Nucleus accumbens (tissue), 56 donors: ENCODE measurements at regions not wholly inside any gene's neighbourhood (a gene's known extent, or its start where the extent isn't known, plus 50 kb on each side); places are given as distances from the start of the nearest gene placed in this dataset.
"Not testable (repeated sequence)": the region's sequence is repeated elsewhere in the genome, so short reads cannot be mapped to it uniquely, and the experiment has no call there.

Experiments
- DNase-seq, 56 donors: peaks; one replicate each; lab custom pipeline; 2025; lab: John Stamatoyannopoulos, UW

GRCh38 chr12:97784904-97785303 is 322.3 kb downstream of the RMST start:
- DNase-seq, result no peak

GRCh38 chr12:97790281-97790680 is 327.7 kb downstream of the RMST start:
- DNase-seq, result no peak

- DNase-seq, result peak in 5 of 56 donors; percentile 1 to 7 (median 2)
These were observed 334.9 kb downstream of the RMST start for GRCh38 chr12:97797473-97797872.

- no peak for DNase-seq
These were observed 338.0 kb downstream of the RMST start for GRCh38 chr12:97800561-97800960.

DNA sequence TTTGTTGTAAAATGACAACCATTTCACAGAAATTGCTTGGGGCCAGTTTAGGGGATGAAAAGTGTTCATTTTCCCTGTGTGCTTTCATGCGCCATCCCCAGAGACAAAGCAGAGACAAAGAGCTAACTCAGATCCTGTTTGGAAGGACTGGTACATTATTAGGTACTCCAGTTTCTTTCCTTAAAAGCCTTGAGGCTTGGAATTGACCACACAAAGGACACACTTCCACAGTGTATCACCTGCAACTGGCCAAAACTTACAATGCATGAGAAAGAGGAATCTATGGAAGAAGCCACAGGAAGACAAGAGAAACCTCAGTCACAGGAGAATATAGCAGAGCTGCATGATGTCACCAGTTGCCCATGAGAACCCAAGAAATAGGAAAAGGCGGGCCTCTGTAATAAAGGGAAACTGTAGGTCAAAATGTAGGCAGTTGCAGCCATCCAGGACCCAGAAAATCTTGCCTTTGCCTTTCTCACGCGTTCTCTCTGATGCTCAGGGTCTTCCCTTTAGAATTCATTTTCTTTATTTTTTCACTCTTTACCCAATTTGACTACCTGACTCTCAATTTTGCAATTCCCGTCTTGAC is 339.0 kb downstream of the RMST start:
- DNase-seq, result no peak

GRCh38 chr12:97805146-97805545 is 342.5 kb downstream of the RMST start:
- peak in 8 of 56 donors; percentile 1 to 24 (median 7) for DNase-seq

GRCh38 chr12:97813301-97813700 is 350.7 kb downstream of the RMST start:
- DNase-seq, result no peak

- DNase-seq, result no peak
These were observed 359.2 kb downstream of the RMST start for GRCh38 chr12:97821806-97822205.

- DNase-seq, result no peak
These were observed 372.9 kb downstream of the RMST start for GRCh38 chr12:97835541-97835940.

DNA sequence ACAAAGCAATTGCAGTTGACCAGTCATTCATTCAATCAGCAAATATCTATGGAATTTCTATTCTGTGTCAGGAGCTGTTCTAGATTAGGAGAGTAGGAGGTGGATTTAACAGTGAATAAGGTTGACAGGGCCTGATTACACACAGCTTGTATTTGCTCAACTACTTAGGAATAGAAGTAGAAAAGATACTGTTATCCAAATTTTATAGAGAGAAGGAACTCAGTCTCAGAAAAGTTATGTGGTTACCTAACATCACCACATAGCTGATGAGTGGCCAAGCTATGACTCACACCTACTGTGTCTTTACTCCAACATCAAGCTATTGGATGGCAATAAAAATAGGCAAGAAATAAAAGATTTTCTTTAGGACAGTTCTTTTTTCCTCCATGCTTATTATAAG is 374.8 kb downstream of the RMST start:
- DNase-seq, result no peak

GRCh38 chr12:97848051-97848450 is 385.4 kb downstream of the RMST start:
- DNase-seq, result no peak

DNA sequence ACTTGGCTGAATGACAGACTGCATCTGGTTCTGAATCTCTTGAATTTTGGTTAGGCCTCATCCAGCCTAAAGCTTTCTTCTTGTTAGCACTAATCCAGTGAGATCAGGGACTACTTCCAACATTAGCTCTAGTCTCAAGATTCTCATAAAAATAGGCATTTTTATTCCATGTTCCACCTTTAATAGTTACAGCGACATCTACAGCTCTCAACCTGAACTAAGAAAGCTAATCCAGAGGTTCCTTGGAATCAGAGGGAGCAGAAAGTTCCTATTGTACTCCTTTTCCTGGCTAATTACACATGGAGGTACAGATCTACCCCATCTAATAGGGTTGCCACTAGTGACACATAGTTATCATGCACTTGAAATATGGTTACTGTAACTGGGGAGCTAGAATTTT is 391.9 kb downstream of the RMST start:
- no peak for DNase-seq

DNA sequence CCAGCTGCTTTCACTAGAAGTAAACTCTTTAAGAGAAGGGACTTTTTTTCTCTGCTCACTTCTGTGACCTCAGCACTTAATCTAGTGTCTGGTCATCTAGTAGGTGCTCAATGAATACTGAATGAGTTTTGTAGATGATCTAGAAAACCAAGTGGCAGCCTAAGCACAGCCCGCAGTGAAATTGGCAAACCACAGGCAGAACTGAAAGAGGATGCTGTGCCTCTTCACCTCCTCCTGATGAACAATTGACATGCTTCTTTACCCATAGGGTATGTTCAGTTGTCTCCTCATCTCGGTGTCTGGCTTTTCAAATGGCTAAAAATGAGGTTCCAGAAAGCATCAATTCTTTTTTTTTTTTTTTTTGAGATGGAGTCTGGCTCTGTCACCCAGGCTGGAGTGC is 399.5 kb downstream of the RMST start:
- no peak for DNase-seq

DNA sequence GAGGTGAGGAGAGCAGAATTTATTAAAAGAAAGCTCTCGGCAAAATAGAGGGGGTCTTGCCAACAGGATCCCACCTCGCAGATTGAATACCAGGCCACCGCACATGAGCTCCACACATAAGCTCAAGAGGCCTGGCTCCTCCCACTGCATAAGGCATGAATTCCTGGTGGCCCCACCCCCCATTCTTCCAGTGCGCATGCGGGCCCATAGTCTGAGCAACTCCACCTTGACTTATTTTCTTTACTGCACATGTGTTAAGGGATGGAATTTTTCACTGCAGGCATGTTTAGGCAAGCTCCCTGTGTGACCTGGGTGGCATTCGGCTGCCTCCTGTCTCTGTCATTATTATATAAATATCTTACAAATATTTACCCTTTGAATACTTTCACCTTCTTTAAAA is 412.5 kb downstream of the RMST start:
- no peak for DNase-seq

GRCh38 chr12:97876780-97877179 is 414.2 kb downstream of the RMST start:
- no peak for DNase-seq

DNA sequence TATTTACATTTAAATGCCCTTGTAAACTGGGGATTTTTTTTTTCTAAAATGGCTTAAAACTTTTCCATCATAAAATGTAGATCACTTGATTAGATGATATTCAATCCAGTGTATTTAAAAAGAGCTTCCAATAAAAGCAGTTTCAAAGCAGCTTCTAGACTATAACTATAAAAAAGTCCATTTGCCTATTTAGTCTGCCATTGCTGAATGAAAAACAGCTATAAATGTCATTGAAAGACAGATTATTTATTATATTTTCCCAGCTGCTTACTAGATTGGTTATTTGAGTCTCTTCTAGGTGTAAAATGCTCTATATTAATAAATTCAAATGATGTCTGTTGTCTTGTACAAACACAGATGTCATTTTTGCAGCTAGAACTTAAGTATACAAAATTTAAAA is 414.8 kb downstream of the RMST start:
- DNase-seq, result no peak

DNA sequence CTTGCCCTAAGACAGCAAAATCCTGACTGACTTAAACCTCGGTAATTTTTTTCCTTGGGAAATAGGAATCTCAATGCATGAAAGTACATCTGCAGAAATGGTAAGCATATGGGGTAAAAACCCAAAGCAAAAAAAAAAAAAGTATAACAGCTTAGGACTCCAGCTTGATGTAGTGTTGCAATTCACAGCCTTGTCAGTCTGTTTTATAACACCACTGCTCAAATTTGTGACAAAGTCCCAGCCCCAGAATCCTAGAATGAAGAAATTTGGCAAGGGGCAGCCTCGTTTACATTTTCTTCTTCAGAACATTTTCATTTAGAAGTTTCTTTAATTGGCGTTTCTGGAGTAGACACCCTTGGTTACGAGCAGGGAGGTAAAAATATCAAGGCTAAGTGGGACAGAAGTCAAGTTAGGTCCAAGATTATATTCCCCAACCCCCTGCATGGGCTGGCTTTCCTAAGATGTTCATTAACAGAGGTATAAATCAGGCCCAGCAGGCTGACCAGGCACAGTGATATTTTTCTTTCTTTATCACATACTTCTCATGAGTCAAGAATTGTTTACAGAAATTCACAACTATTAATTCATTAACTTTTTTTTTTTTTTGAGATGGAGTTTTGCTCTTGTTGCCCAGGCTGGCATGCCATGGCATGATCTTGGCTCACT is 424.0 kb downstream of the RMST start:
- no peak for DNase-seq

GRCh38 chr12:97897881-97898280 is 435.3 kb downstream of the RMST start:
- not testable (repeated sequence) for DNase-seq

DNA sequence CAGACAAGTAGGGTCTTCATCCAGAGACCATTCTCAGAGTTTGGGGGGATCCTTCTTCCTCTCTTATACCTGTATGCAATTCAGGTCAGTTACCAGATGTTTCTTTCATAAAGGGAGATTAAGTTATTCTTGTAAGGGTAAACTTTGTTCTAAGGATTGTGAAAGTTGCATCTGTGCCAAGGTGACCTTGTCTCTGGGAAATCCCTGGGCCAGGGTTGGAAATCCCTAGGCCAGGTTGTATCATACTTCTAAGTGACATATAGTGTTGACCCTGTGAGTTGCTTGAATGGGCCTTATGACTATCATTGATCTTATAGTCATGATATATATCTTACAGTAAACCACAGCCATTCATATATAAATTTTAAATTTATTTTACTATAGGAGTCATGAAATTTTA is 436.9 kb downstream of the RMST start:
- DNase-seq, result no peak

- DNase-seq, result no peak
These were observed 437.4 kb downstream of the RMST start for GRCh38 chr12:97899956-97900355.

DNA sequence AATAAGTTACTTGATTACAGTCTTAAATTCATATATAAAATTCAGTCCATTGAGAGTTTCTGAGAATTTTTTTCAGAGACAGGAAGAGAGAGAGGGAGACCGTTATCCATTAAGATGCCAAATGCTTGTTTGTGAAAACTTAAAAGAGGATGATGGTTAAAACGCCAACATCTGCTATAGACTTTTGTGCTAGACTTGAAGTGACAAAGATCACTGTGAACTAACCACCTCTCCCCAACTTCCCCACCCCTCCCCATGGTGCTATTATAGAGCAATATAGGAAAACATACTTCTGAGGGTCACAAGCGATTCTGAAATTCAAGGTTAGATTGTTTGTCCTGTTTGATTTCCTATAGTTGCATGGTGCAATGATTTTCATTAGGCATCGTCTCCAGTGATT is 440.8 kb downstream of the RMST start:
- no peak for DNase-seq

DNA sequence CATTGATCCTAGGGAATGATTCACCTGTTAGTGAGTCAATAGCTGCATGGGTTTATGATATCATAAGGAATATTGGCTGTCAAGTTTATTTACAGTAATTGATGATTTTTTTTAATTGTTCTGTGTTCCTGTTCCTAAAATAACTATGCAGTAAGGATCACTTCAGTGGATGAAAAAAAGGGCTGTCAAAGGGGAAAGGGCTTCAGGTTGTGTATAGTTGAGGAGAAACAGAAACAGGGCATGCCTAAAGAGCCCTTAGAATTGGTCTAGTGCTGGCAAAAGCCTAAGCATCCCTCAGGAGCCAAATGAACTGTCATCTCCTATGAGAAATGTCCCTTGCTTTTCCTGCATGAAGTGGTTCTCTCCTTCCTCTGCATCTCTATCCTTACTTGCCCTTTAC is 444.9 kb downstream of the RMST start:
- DNase-seq, result no peak

DNA sequence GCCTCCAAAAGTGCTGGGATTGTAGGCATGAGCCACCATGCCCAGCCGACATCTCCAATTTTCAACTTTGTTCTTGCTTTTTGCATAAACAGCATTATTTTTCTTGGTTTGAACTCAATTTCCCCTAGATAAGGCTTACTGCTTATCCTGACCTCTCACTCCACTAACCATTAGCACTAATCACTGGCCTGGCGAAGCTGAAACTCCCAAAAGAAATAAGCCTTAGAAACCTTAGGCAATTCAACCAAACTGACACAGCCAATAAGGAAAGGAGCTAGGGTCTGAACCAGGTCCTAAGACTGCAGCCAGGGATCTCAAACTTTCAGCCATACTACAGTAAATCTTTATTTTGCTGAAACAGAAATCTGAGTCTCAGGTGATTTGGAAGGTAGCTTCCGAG is 448.0 kb downstream of the RMST start:
- no peak for DNase-seq
